Thyroid gland (tissue), 4 donors: ENCODE measurements at regions not wholly inside any gene's neighbourhood (a gene's known extent, or its start where the extent isn't known, plus 50 kb on each side); places are given as distances from the start of the nearest gene placed in this dataset.

Source experiments
- POLR2A ChIP-seq, 2 donors: fragments of 450-650 bp; IDR thresholded peaks; one replicate each; pipeline ENCODE4 v1.6.1; 2017; ENCODE audit warnings: antibody characterized with exemption in 2 of 2, mild to moderate bottlenecking in 2 of 2, moderate library complexity in 1 of 2
- TF ChIP-seq, protein P1 (sequence below), 6 experiments: fragments of 200-600 bp in 3 of 6; fragments of 450-650 bp in 3 of 6; sonication (generic) in 3 of 6; IDR thresholded peaks; one replicate each; pipeline ENCODE4 v1.5.1; 2016 to 2019; ENCODE audit warnings: antibody characterized with exemption in 6 of 6, mild to moderate bottlenecking in 2 of 6, inconsistent platforms in 1 of 6, moderate library complexity in 1 of 6

DNA sequence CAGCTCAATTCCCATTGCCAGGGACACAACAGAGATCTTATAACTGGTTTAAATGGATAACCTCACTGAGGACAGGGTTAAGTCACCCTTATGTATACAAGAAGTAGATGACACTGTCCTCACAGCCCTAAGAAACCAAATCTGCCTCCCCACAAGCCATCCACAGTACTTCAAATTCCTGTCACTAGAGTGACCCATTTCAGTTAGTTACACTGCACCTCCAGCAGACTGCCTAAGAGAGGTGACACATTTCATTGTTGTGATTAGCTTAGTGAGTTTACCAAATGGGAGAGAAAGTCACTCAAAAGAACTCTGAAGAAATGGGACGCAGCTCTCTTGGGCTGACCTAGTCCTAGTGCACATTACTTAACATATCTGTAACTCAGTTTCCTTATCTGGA is 53.6 kb upstream of the HTR1A start:
- TF ChIP-seq, protein P1, sequence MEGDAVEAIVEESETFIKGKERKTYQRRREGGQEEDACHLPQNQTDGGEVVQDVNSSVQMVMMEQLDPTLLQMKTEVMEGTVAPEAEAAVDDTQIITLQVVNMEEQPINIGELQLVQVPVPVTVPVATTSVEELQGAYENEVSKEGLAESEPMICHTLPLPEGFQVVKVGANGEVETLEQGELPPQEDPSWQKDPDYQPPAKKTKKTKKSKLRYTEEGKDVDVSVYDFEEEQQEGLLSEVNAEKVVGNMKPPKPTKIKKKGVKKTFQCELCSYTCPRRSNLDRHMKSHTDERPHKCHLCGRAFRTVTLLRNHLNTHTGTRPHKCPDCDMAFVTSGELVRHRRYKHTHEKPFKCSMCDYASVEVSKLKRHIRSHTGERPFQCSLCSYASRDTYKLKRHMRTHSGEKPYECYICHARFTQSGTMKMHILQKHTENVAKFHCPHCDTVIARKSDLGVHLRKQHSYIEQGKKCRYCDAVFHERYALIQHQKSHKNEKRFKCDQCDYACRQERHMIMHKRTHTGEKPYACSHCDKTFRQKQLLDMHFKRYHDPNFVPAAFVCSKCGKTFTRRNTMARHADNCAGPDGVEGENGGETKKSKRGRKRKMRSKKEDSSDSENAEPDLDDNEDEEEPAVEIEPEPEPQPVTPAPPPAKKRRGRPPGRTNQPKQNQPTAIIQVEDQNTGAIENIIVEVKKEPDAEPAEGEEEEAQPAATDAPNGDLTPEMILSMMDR (IDR thresholded peaks at IDR 0.05), result no peak
- no peak for TF ChIP-seq POLR2A (IDR thresholded peaks at IDR 0.05)
